Liver (tissue), 8 donors: ENCODE measurements at regions not wholly inside any gene's neighbourhood (a gene's known extent, or its start where the extent isn't known, plus 50 kb on each side); places are given as distances from the start of the nearest gene placed in this dataset.

Experiments used
- DNase-seq: peaks from one replicate; pipeline ENCODE4 v3.0.0-alpha.2; 2017; ENCODE audit warnings: low spot score
- H3K27ac ChIP-seq, 2 donors: one replicate each; pipeline ENCODE4 v1.7.0; 2013; ENCODE audit warnings: inconsistent platforms in 2 of 2, low read length in 2 of 2, control low read depth in 1 of 2, low read depth in 1 of 2, mild to moderate bottlenecking in 1 of 2
- H3K27me3 ChIP-seq, 4 donors: one replicate each; pipeline versions ENCODE4 v1.6.1 to v1.7.0; 2013; ENCODE audit warnings: low read length in 3 of 4, inconsistent platforms in 1 of 4, mild to moderate bottlenecking in 1 of 4, moderate library complexity in 1 of 4; ENCODE audit not compliant: control insufficient read depth in 4 of 4, insufficient read depth in 4 of 4
- H3K36me3 ChIP-seq, 4 donors: one replicate each; pipeline versions ENCODE4 v1.6.1 to v1.7.0; 2013; ENCODE audit warnings: low read length in 3 of 4, mild to moderate bottlenecking in 3 of 4, low read depth in 1 of 4, moderate library complexity in 1 of 4; ENCODE audit not compliant: control insufficient read depth in 4 of 4, insufficient read depth in 3 of 4
- H3K4me1 ChIP-seq, 4 donors: one replicate each; pipeline versions ENCODE4 v1.6.1 to v1.7.0; 2013; ENCODE audit warnings: low read length in 3 of 4, mild to moderate bottlenecking in 3 of 4, moderate library complexity in 1 of 4; ENCODE audit not compliant: control insufficient read depth in 4 of 4, insufficient read depth in 4 of 4
- H3K4me3 ChIP-seq, 3 donors: one replicate each; pipeline versions ENCODE4 v1.6.1 to v1.7.0; 2013; ENCODE audit warnings: low read length in 3 of 3, control low read depth in 1 of 3, low read depth in 1 of 3, mild to moderate bottlenecking in 1 of 3
- H3K9ac ChIP-seq, 2 donors: one replicate each; pipeline ENCODE4 v1.7.0; 2013; ENCODE audit warnings: low read length in 2 of 2, mild to moderate bottlenecking in 2 of 2, moderate library complexity in 2 of 2, control low read depth in 1 of 2, low read depth in 1 of 2
- H3K9me3 ChIP-seq, 4 donors: one replicate each; pipeline versions ENCODE4 v1.6.1 to v1.7.0; 2013; ENCODE audit warnings: low read length in 3 of 4; ENCODE audit not compliant: control insufficient read depth in 4 of 4
- EGR1 ChIP-seq, 2 donors: IDR thresholded peaks; 2 replicates each; pipeline ENCODE4 v1.6.1; 2016 to 2018; ENCODE audit warnings: antibody characterized with exemption in 2 of 2, low read depth in 2 of 2
- FOXA1 ChIP-seq: IDR thresholded peaks from 2 replicates; pipeline ENCODE4 v1.6.1; 2016; ENCODE audit warnings: antibody characterized with exemption
- FOXA2 ChIP-seq: IDR thresholded peaks from 2 replicates; pipeline ENCODE4 v1.6.1; 2016; ENCODE audit warnings: antibody characterized with exemption
- GABPA ChIP-seq, 2 donors: IDR thresholded peaks in 1 of 2; conservative IDR thresholded peaks in 1 of 2; 2 replicates each; pipeline ENCODE4 v1.6.1; 2016; ENCODE audit warnings: antibody characterized with exemption in 2 of 2, mild to moderate bottlenecking in 1 of 2, moderate library complexity in 1 of 2
- HNF4A ChIP-seq, 2 donors: conservative IDR thresholded peaks; 2 replicates each; pipeline ENCODE4 v1.6.1; 2016; ENCODE audit warnings: antibody characterized with exemption in 2 of 2, mild to moderate bottlenecking in 2 of 2
- HNF4G ChIP-seq: IDR thresholded peaks from 2 replicates; pipeline ENCODE4 v1.6.1; 2016; ENCODE audit warnings: antibody characterized with exemption
- JUND ChIP-seq, 2 donors: IDR thresholded peaks; 2 replicates each; pipeline ENCODE4 v1.6.1; 2016; ENCODE audit warnings: antibody characterized with exemption in 2 of 2
- NR2F2 ChIP-seq: IDR thresholded peaks from 2 replicates; pipeline ENCODE4 v1.6.1; 2016; ENCODE audit warnings: antibody characterized with exemption
- RAD21 ChIP-seq, 2 donors: IDR thresholded peaks; 2 replicates each; pipeline ENCODE4 v1.6.1; 2016; ENCODE audit warnings: antibody characterized with exemption in 2 of 2, mild to moderate bottlenecking in 2 of 2
- RXRA ChIP-seq, 2 donors: IDR thresholded peaks; 2 replicates each; pipeline ENCODE4 v1.6.1; 2017 to 2018; ENCODE audit warnings: antibody characterized with exemption in 2 of 2, mild to moderate bottlenecking in 1 of 2
- SP1 ChIP-seq: IDR thresholded peaks from 2 replicates; pipeline ENCODE4 v1.6.1; 2018; ENCODE audit warnings: antibody characterized with exemption, mild to moderate bottlenecking
- TAF1 ChIP-seq: conservative IDR thresholded peaks from 2 replicates; pipeline ENCODE4 v1.6.1; 2016; ENCODE audit warnings: antibody characterized with exemption, mild to moderate bottlenecking
- YY1 ChIP-seq: IDR thresholded peaks from 2 replicates; pipeline ENCODE4 v1.6.1; 2016; ENCODE audit warnings: antibody characterized with exemption, mild to moderate bottlenecking
- WGBS: extraction: QIAGEN DNeasy Blood & Tissue Kit; methylation state at CpG from one replicate; pipeline ENCODE4 v1.1.7; 2013; 5-methylcytosine and 5-hydroxymethylcytosine counted together
- TF ChIP-seq, protein P1 (sequence below): fragments of 150-350 bp; IDR thresholded peaks from 2 replicates; pipeline ENCODE4 v1.5.1; 2017; ENCODE audit warnings: improper control_type of control experiment, low read depth, low read length; ENCODE audit not compliant: missing input control
- TF ChIP-seq, protein P2 (sequence below): IDR thresholded peaks from 2 replicates; pipeline ENCODE4 v1.6.1; 2016; ENCODE audit warnings: antibody characterized with exemption
- TF ChIP-seq, protein P3 (sequence below): IDR thresholded peaks from 2 replicates; pipeline ENCODE4 v1.6.1; 2016; ENCODE audit warnings: antibody characterized with exemption
- TF ChIP-seq, protein P4 (sequence below): IDR thresholded peaks from 2 replicates; pipeline ENCODE4 v1.6.1; 2016; ENCODE audit warnings: antibody characterized with exemption, mild to moderate bottlenecking
- TF ChIP-seq, protein P5 (sequence below): IDR thresholded peaks from 2 replicates; pipeline ENCODE4 v1.6.1; 2016; ENCODE audit warnings: antibody characterized with exemption
- donor health status: healthy.
- donor health status: healthy.
- donor health status: healthy.
- donor health status: healthy.
- donor health status: healthy.

DNA sequence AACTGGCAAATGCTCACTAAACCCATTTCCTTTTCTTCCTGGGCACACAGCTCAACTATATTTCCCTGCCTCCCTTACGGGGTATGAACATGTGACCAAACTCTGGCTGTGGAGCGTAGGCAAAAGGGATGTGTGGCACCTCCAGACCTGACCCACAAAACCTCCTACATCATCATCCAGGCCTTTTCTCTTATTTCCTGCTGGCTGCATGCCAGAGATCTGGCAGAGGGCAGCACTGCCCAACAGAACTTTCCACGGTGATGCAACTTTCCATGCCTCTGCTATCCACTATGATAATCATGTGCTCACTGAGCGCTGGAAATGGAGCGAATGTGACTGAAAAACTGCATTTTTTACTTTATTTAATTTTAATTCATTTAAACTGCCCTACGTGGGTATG lies 99.6 kb upstream of the CACNA1E start (continued):
- TF ChIP-seq, protein P1, sequence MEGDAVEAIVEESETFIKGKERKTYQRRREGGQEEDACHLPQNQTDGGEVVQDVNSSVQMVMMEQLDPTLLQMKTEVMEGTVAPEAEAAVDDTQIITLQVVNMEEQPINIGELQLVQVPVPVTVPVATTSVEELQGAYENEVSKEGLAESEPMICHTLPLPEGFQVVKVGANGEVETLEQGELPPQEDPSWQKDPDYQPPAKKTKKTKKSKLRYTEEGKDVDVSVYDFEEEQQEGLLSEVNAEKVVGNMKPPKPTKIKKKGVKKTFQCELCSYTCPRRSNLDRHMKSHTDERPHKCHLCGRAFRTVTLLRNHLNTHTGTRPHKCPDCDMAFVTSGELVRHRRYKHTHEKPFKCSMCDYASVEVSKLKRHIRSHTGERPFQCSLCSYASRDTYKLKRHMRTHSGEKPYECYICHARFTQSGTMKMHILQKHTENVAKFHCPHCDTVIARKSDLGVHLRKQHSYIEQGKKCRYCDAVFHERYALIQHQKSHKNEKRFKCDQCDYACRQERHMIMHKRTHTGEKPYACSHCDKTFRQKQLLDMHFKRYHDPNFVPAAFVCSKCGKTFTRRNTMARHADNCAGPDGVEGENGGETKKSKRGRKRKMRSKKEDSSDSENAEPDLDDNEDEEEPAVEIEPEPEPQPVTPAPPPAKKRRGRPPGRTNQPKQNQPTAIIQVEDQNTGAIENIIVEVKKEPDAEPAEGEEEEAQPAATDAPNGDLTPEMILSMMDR: no peak

DNA sequence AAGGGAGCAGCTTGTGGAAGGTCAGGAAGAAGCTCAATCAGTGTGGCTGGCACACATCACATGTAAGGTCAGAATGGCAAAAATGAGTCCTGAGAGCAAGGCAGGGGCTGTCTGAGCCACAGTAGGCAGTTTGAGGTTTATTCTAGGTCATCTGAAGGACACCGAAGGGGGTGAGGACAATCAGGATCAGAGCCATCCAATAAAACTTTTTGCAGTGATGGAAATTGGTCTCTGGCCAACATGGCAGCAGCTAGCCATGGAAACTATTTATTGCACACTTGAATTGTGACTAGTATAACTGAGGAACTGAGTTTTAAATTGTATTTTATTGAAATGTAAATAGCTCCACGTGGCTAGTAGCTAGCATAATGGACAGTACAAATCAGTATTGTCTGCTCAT lies 97.0 kb upstream of the CACNA1E start:
- WGBS: 66% methylated on average over 2 of the region's 2 CpGs
- TF ChIP-seq, protein P2, sequence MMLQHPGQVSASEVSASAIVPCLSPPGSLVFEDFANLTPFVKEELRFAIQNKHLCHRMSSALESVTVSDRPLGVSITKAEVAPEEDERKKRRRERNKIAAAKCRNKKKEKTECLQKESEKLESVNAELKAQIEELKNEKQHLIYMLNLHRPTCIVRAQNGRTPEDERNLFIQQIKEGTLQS: no peak
- TF ChIP-seq GABPA (IDR thresholded peaks at IDR 0.05 in 1 of 2, conservative IDR thresholded peaks at IDR 0.05 in 1 of 2): no peak
- H3K4me1 ChIP-seq: no peaks in the 10 kb centered on the region
- H3K9me3 ChIP-seq: no peaks in the 10 kb centered on the region
- no peaks in the 10 kb centered on the region for H3K36me3 ChIP-seq
- H3K9ac ChIP-seq: no peak overlapping the region
- H3K27ac ChIP-seq: no peak overlapping the region
- H3K27me3 ChIP-seq: no peaks in the 10 kb centered on the region
- no peak for DNase-seq
- no peak overlapping the region for H3K4me3 ChIP-seq

DNA sequence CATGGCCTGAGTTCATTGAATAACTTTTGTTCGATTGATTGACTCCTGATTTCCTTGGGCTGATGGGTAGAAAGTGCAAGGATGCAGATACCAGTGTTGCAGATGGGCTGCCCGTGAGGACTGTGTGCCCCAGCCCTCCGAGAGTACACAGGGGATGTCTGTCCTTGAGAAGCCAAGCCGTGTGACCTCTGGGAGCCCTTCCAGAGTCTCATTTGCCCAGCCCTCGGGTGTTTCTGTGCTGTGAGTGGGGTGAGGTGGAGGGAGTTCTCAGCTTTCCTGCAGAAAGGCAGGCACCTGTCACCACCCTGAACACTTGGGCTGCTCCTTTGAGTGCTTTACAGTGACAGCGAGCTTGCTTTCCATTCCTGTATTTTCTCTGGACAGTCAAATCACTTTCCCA lies 96.4 kb upstream of the CACNA1E start:
- no peaks in the 10 kb centered on the region for H3K36me3 ChIP-seq
- H3K9ac ChIP-seq: no peak overlapping the region
- no peak for DNase-seq
- WGBS: 71% methylated on average over 6 of the region's 6 CpGs
- no peaks in the 10 kb centered on the region for H3K27me3 ChIP-seq
- no peak for TF ChIP-seq RAD21 (IDR thresholded peaks at IDR 0.05)
- TF ChIP-seq JUND (IDR thresholded peaks at IDR 0.05): no peak
- TF ChIP-seq TAF1: no peak
- no peak for TF ChIP-seq FOXA1
- TF ChIP-seq GABPA (IDR thresholded peaks at IDR 0.05 in 1 of 2, conservative IDR thresholded peaks at IDR 0.05 in 1 of 2): no peak
- TF ChIP-seq, protein P3, sequence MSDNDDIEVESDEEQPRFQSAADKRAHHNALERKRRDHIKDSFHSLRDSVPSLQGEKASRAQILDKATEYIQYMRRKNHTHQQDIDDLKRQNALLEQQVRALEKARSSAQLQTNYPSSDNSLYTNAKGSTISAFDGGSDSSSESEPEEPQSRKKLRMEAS: no peak
- TF ChIP-seq NR2F2: no peak
- TF ChIP-seq, protein P4, sequence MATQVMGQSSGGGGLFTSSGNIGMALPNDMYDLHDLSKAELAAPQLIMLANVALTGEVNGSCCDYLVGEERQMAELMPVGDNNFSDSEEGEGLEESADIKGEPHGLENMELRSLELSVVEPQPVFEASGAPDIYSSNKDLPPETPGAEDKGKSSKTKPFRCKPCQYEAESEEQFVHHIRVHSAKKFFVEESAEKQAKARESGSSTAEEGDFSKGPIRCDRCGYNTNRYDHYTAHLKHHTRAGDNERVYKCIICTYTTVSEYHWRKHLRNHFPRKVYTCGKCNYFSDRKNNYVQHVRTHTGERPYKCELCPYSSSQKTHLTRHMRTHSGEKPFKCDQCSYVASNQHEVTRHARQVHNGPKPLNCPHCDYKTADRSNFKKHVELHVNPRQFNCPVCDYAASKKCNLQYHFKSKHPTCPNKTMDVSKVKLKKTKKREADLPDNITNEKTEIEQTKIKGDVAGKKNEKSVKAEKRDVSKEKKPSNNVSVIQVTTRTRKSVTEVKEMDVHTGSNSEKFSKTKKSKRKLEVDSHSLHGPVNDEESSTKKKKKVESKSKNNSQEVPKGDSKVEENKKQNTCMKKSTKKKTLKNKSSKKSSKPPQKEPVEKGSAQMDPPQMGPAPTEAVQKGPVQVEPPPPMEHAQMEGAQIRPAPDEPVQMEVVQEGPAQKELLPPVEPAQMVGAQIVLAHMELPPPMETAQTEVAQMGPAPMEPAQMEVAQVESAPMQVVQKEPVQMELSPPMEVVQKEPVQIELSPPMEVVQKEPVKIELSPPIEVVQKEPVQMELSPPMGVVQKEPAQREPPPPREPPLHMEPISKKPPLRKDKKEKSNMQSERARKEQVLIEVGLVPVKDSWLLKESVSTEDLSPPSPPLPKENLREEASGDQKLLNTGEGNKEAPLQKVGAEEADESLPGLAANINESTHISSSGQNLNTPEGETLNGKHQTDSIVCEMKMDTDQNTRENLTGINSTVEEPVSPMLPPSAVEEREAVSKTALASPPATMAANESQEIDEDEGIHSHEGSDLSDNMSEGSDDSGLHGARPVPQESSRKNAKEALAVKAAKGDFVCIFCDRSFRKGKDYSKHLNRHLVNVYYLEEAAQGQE: no peak
- TF ChIP-seq YY1: no peak
- TF ChIP-seq SP1: no peak
- TF ChIP-seq, protein P5, sequence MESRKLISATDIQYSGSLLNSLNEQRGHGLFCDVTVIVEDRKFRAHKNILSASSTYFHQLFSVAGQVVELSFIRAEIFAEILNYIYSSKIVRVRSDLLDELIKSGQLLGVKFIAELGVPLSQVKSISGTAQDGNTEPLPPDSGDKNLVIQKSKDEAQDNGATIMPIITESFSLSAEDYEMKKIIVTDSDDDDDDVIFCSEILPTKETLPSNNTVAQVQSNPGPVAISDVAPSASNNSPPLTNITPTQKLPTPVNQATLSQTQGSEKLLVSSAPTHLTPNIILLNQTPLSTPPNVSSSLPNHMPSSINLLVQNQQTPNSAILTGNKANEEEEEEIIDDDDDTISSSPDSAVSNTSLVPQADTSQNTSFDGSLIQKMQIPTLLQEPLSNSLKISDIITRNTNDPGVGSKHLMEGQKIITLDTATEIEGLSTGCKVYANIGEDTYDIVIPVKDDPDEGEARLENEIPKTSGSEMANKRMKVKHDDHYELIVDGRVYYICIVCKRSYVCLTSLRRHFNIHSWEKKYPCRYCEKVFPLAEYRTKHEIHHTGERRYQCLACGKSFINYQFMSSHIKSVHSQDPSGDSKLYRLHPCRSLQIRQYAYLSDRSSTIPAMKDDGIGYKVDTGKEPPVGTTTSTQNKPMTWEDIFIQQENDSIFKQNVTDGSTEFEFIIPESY: no peak
- TF ChIP-seq FOXA2: no peak
- TF ChIP-seq, protein P2: no peak
- TF ChIP-seq, protein P1: no peak
- TF ChIP-seq EGR1 (IDR thresholded peaks at IDR 0.05; ENCODE audit: low read depth in 2 of 2): no peak
- TF ChIP-seq HNF4A (conservative IDR thresholded peaks at IDR 0.05): no peak
- no peak for TF ChIP-seq RXRA (IDR thresholded peaks at IDR 0.05)
- TF ChIP-seq HNF4G: no peak
- no peaks in the 10 kb centered on the region for H3K4me1 ChIP-seq
- no peaks in the 10 kb centered on the region for H3K9me3 ChIP-seq
- no peak overlapping the region for H3K4me3 ChIP-seq
- H3K27ac ChIP-seq: no peak overlapping the region
